ENCODE measurements at regions not wholly inside any gene's neighbourhood (a gene's known extent, or its start where the extent isn't known, plus 50 kb on each side); places are given as distances from the start of the nearest gene placed in this dataset.

DNA sequence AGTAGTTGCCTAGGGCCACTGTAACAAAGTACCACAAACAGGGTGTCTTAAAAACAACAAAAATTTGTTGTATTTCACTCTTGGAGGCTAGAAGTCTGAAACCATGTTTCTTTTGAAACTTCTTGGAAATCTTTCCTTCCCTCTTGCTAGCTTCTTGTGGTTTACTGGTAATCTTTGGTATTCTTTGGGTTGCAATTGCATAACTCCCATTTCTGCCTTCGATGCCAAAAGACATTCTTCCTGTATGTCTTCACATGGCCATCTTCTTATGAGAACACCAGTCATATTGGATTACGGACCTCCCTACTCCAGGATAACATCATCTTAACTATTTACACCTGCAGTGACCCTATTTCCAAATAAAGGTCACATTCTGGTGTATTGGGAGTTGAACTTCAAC lies 357.4 kb downstream of the PPP1R3A start:
- TF ChIP-seq, protein P1, sequence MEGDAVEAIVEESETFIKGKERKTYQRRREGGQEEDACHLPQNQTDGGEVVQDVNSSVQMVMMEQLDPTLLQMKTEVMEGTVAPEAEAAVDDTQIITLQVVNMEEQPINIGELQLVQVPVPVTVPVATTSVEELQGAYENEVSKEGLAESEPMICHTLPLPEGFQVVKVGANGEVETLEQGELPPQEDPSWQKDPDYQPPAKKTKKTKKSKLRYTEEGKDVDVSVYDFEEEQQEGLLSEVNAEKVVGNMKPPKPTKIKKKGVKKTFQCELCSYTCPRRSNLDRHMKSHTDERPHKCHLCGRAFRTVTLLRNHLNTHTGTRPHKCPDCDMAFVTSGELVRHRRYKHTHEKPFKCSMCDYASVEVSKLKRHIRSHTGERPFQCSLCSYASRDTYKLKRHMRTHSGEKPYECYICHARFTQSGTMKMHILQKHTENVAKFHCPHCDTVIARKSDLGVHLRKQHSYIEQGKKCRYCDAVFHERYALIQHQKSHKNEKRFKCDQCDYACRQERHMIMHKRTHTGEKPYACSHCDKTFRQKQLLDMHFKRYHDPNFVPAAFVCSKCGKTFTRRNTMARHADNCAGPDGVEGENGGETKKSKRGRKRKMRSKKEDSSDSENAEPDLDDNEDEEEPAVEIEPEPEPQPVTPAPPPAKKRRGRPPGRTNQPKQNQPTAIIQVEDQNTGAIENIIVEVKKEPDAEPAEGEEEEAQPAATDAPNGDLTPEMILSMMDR (IDR thresholded peaks at IDR 0.05): no peak
- no peak for TF ChIP-seq POLR2A (IDR thresholded peaks at IDR 0.05)

All from breast epithelium (tissue), 3 donors.